ENCODE measurements at regions not wholly inside any gene's neighbourhood (a gene's known extent, or its start where the extent isn't known, plus 50 kb on each side); places are given as distances from the start of the nearest gene placed in this dataset.
A peak's percentile ranks its signal among the peaks of the same experiment; 100 is the strongest.

DNA sequence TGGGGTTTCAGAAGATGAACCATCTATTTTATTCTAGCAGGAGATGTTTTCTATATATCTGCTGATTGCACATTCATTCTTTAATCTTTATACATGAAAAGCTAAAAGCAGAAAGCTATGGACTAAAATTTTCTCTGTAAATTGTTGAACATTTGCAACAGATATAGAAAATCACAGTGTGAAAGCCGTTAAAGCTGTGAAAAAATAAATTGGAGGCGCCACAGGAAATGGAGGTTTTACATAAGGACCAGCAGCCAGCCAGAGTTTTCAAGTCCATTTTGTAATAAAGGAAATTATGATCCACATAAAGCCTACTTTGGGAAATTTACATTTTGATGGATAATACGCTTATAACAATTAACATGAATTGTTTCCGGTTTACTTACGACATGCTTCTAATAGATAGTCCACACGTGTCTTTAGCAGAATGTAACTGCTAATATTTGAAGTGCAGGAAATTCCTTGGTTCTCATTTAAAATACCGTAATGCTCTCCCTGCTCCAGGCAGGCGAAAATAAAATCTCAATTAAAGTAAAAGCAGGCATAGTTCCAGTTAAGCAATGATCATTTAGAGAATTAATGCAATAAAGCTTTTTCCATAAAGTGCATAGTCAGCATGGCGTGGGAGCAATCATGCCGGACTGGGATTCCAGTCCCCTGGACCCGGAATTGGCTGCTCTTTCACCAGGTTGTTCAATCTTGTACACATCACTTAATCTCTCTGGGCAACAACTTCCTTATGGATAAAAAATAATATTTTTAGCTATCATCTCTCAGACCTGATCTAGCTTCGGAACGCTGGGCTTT lies 445.4 kb downstream of the ZNF608 start:
- no peaks in the 10 kb centered on the region; the same call in 1 of the 2 replicates for H3K9me3 ChIP-seq (ENCODE audit: control insufficient read depth, insufficient read depth, low read length)
- no peak overlapping the region for H3K4me3 ChIP-seq (ENCODE audit: low read length)
- no peaks in the 10 kb centered on the region for H3K27me3 ChIP-seq (ENCODE audit: control insufficient read depth, insufficient read depth, low read length)
- H3K36me3 ChIP-seq (ENCODE audit: control insufficient read depth, insufficient read depth, low read length): no peaks in the 10 kb centered on the region
- no peaks in the 10 kb centered on the region for H3K4me1 ChIP-seq (ENCODE audit: control insufficient read depth, insufficient read depth, low read length)
- no peak overlapping the region for H3K27ac ChIP-seq (ENCODE audit: low read length)
- WGBS (ENCODE audit: insufficient coverage, insufficient read length): no CpG with 5 or more reads among the region's 13 CpGs
- DNase-seq (ENCODE audit: low read depth, low spot score): no peak

DNA sequence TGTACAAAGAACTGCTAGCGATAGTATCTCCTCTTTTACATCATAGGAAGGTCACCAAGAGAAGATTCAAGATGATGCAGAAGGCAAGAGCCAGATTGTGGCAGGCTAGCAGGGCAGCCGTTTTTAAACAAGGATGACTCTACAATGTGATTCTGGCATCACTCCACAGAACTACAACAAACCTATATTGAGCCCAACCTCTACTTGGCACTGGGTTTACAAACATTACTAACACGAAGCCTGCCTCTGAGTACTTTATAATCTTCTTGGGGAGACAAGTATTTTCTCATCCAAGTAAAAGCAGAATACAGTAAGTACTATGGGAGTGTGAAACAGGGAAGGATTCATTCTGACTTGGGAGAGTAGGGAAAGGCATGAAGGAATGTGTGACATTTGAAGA lies 448.6 kb downstream of the ZNF608 start:
- Histone ChIP-seq H3K27ac (ENCODE audit: low read length) (no peak overlapping the region), H3K4me3 (ENCODE audit: low read length) (no peak overlapping the region), H3K36me3 (ENCODE audit: control insufficient read depth, insufficient read depth, low read length) (no peaks in the 10 kb centered on the region), H3K9me3 (ENCODE audit: control insufficient read depth, insufficient read depth, low read length) (no peaks in the 10 kb centered on the region), H3K27me3 (ENCODE audit: control insufficient read depth, insufficient read depth, low read length) (no peaks in the 10 kb centered on the region), H3K4me1 (ENCODE audit: control insufficient read depth, insufficient read depth, low read length) (no peaks in the 10 kb centered on the region)
- WGBS (ENCODE audit: insufficient coverage, insufficient read length): no CpG with 5 or more reads among the region's 3 CpGs
- no peak for DNase-seq (ENCODE audit: low read depth, low spot score)

DNA sequence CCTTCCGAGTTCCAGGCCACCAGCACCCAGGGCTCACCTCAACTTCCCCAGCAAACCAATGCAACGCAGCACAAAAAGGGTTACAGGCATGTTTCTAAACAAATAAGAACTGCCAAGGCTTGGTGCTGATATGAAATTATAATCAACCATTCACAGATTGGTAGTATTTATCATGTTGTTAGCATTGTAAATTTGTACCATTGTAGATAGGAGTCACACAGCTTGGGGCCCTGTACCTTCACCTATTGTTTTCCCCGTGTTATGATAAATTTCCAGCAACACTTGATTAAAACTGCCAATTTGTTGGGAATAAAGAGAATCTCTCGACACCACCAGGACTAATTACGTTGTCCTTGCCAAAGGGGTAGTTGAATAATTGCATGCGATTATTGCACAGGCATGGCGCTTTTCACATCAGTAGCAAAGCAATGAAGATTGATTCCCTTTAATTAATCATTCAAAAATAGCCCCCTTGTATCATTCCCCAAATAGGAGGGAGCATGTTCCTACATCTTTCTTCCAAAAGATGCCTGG lies 454.1 kb downstream of the ZNF608 start:
- no peaks in the 10 kb centered on the region for H3K36me3 ChIP-seq (ENCODE audit: control insufficient read depth, insufficient read depth, low read length)
- no peaks in the 10 kb centered on the region for H3K4me1 ChIP-seq (ENCODE audit: control insufficient read depth, insufficient read depth, low read length)
- DNase-seq (ENCODE audit: low read depth, low spot score): no peak
- no peaks in the 10 kb centered on the region; the same call in 1 of the 2 replicates for H3K27me3 ChIP-seq (ENCODE audit: control insufficient read depth, insufficient read depth, low read length)
- no CpG with 5 or more reads among the region's 7 CpGs for WGBS (ENCODE audit: insufficient coverage, insufficient read length)
- H3K4me3 ChIP-seq (ENCODE audit: low read length): no peak overlapping the region
- no peak overlapping the region for H3K27ac ChIP-seq (ENCODE audit: low read length)
- H3K9me3 ChIP-seq (ENCODE audit: control insufficient read depth, insufficient read depth, low read length): no peaks in the 10 kb centered on the region

DNA sequence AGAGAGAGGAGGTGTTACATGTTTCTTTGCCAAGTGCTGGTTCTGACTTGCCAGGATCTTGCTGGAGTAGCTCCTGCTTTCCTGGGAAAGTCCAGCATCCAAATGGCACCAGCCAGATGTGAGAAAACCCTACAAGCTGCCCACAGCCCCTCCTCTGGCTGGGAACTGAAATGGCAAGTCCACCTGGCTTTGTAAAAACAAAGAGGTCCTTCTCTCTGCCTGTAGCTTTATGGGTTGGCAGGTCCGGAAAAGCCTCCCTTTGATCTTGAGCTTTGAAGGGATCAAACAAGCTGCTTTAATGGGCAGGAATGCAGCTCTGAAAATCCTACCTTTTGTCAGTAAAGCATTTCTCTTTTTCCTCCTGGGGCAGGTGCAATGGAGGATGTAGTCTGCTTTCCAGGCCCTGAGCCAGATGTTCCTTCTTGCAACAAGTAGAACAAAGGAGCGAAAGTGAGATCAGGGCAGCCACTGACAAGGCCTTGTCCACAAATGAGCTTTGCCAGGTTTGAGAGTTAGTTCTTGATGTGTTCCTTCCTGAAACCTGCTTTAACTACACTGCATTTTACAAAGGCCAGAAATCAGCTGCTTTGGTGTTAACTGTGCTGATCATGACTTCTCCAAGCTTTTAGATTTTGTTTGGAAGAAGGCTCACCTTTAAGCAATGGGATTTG lies 456.7 kb downstream of the ZNF608 start:
- Histone ChIP-seq H3K27me3 (ENCODE audit: control insufficient read depth, insufficient read depth, low read length) (no peaks in the 10 kb centered on the region; the same call in 1 of the 2 replicates), H3K4me1 (ENCODE audit: control insufficient read depth, insufficient read depth, low read length) (no peaks in the 10 kb centered on the region), H3K36me3 (ENCODE audit: control insufficient read depth, insufficient read depth, low read length) (no peaks in the 10 kb centered on the region), H3K27ac (ENCODE audit: low read length) (peak overlapping the region; percentile 61), H3K4me3 (ENCODE audit: low read length) (no peak overlapping the region), H3K9me3 (ENCODE audit: control insufficient read depth, insufficient read depth, low read length) (no peaks in the 10 kb centered on the region)
- WGBS (ENCODE audit: insufficient coverage, insufficient read length): no CpG with 5 or more reads among the region's 2 CpGs
- DNase-seq (ENCODE audit: low read depth, low spot score): no peak

DNA sequence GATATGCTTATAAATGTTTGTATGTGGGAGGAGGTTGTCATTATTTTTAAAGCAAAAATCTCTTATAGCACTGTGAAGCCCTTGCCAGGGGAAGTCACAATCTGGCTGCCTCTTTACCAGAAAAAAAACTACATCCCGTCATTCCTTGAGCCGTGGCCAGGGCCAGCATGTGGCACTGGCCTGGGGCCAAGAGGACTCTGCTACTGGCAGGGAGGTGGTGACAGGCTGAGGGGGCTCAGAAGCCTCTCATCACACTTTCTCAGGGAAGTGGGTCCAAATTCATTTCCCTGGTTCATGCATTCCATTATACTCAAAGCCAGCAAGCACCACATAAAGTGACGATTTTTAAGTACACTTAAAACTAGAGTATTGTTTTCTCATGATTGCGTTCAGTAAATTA lies 457.3 kb downstream of the ZNF608 start:
- Histone ChIP-seq H3K4me1 (ENCODE audit: control insufficient read depth, insufficient read depth, low read length) (no peaks in the 10 kb centered on the region), H3K36me3 (ENCODE audit: control insufficient read depth, insufficient read depth, low read length) (no peaks in the 10 kb centered on the region), H3K27me3 (ENCODE audit: control insufficient read depth, insufficient read depth, low read length) (no peaks in the 10 kb centered on the region; the same call in 1 of the 2 replicates), H3K4me3 (ENCODE audit: low read length) (no peak overlapping the region), H3K27ac (ENCODE audit: low read length) (no peak overlapping the region), H3K9me3 (ENCODE audit: control insufficient read depth, insufficient read depth, low read length) (no peaks in the 10 kb centered on the region)
- no CpG with 5 or more reads among the region's 4 CpGs for WGBS (ENCODE audit: insufficient coverage, insufficient read length)
- DNase-seq (ENCODE audit: low read depth, low spot score): no peak

DNA sequence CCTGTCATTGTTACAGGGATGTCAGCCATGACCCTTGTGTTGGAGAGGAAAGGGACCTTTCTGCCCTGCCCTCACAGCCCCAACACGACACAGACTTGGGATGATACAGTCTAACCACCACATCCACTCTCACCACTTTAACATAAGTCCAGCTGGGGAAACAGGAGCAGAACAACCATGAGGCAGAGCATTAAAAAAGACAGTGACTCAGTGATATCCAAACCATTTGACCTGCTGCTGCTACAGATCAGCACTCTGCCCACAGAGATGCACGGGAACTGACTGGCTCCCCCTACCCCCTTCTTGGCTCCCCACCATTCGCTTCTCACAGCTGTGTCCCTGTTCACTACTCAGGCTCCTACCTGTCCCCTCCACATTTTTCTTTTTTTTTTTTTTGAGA lies 458.6 kb downstream of the ZNF608 start:
- no peaks in the 10 kb centered on the region for H3K9me3 ChIP-seq (ENCODE audit: control insufficient read depth, insufficient read depth, low read length)
- H3K4me3 ChIP-seq (ENCODE audit: low read length): no peak overlapping the region
- DNase-seq (ENCODE audit: low read depth, low spot score): no peak
- H3K27ac ChIP-seq (ENCODE audit: low read length): no peak overlapping the region
- H3K36me3 ChIP-seq (ENCODE audit: control insufficient read depth, insufficient read depth, low read length): no peaks in the 10 kb centered on the region
- no peaks in the 10 kb centered on the region; the same call in 1 of the 2 replicates for H3K27me3 ChIP-seq (ENCODE audit: control insufficient read depth, insufficient read depth, low read length)
- WGBS (ENCODE audit: insufficient coverage, insufficient read length): no CpG with 5 or more reads among the region's 3 CpGs
- no peaks in the 10 kb centered on the region for H3K4me1 ChIP-seq (ENCODE audit: control insufficient read depth, insufficient read depth, low read length)

DNA sequence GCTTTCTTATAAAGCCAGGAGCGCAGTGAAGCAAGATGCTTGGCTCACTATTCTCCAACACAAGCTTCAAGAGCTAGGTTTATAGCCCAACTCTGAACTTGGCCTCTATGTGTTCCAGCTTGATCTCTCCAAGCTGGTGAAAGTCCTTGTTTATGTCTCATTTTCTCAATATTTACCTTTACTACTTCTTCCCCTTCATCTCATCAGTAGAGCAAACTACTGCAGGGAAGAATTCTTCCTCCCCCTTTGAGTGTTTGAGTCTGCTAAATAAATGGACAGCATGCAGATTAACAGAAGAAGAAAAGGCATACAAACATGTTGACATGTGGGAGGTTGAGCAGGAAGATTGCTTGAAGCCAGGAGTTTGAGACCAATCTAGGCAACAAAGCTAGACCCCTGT lies 460.7 kb downstream of the ZNF608 start:
- H3K4me3 ChIP-seq (ENCODE audit: low read length): no peak overlapping the region
- H3K36me3 ChIP-seq (ENCODE audit: control insufficient read depth, insufficient read depth, low read length): no peaks in the 10 kb centered on the region
- WGBS (ENCODE audit: insufficient coverage, insufficient read length): no CpG with 5 or more reads among the region's 1 CpG

DNA sequence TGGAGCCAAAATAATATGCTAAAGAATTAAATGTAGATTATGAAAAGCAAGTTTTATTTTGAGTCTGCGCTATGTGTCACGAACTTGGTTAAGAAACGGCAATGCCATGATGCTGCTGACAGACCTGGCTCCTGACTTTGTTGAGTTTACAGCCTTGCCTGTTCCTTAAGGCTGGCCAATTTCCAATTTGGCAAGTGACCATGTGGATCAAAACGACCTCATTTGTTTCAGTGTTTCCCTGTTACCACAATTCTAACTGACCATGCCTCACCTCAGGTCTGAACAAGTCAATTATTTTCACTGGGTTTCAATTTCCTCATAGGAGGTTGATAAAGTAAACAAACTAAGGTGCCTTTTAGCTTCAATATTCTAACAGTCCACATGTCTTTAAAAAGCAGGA lies 461.4 kb downstream of the ZNF608 start:
- WGBS (ENCODE audit: insufficient coverage, insufficient read length): 100% methylated on average over 1 of the region's 4 CpGs
- no peak for DNase-seq (ENCODE audit: low read depth, low spot score)
- no peaks in the 10 kb centered on the region for H3K9me3 ChIP-seq (ENCODE audit: control insufficient read depth, insufficient read depth, low read length)
- no peaks in the 10 kb centered on the region for H3K36me3 ChIP-seq (ENCODE audit: control insufficient read depth, insufficient read depth, low read length)
- H3K4me1 ChIP-seq (ENCODE audit: control insufficient read depth, insufficient read depth, low read length): no peaks in the 10 kb centered on the region
- H3K27ac ChIP-seq (ENCODE audit: low read length): no peak overlapping the region
- H3K4me3 ChIP-seq (ENCODE audit: low read length): no peak overlapping the region
- no peaks in the 10 kb centered on the region for H3K27me3 ChIP-seq (ENCODE audit: control insufficient read depth, insufficient read depth, low read length)

More for the DNA sequence above, 460.7 kb downstream of the ZNF608 start:
- H3K27ac ChIP-seq (ENCODE audit: low read length): no peak overlapping the region
- H3K9me3 ChIP-seq (ENCODE audit: control insufficient read depth, insufficient read depth, low read length): no peaks in the 10 kb centered on the region
- H3K27me3 ChIP-seq (ENCODE audit: control insufficient read depth, insufficient read depth, low read length): no peaks in the 10 kb centered on the region
- no peaks in the 10 kb centered on the region for H3K4me1 ChIP-seq (ENCODE audit: control insufficient read depth, insufficient read depth, low read length)
- DNase-seq (ENCODE audit: low read depth, low spot score): no peak

DNA sequence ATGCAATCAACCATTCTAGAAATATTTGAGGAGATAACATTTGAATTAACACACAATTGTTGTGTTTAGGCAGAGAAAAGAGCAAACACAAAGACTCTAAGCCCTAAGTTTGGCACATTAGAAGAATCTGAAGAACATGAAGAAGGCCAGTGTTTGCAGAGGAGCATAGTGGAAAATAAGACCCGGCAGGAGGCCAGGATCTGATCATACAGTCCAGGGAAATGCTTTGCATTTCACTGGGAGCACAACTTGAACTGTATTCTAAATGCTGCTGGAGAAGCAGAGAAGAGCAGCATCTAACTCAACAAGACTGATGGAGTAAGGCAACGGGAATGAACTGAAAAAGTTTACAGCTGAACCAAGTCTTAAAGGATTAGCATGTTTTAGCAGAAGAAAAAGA lies 463.4 kb downstream of the ZNF608 start:
- Histone ChIP-seq H3K36me3 (ENCODE audit: control insufficient read depth, insufficient read depth, low read length) (no peaks in the 10 kb centered on the region), H3K9me3 (ENCODE audit: control insufficient read depth, insufficient read depth, low read length) (no peaks in the 10 kb centered on the region), H3K4me3 (ENCODE audit: low read length) (no peak overlapping the region), H3K4me1 (ENCODE audit: control insufficient read depth, insufficient read depth, low read length) (no peaks in the 10 kb centered on the region), H3K27ac (ENCODE audit: low read length) (no peak overlapping the region), H3K27me3 (ENCODE audit: control insufficient read depth, insufficient read depth, low read length) (no peaks in the 10 kb centered on the region)
- no CpG with 5 or more reads among the region's 2 CpGs for WGBS (ENCODE audit: insufficient coverage, insufficient read length)
- DNase-seq (ENCODE audit: low read depth, low spot score): no peak

DNA sequence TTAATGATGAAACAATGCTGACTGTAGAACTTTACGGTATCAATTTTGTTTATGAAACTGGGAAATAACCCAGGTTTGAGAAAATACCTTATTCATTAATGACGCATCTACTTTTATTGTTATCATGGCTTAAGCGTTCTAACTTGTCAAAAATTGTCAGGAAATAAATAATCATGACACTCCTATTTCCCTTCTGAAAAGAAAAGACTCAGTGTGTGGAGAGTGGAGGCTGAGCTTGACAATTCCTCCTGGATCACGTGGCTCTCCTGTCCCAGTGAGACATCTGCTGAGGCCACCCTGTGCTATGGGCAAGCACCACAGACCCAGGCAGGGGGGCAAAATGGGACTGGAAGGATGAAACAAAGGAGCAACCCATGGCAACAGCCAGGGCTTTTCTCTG lies 466.4 kb downstream of the ZNF608 start:
- Histone ChIP-seq H3K27me3 (ENCODE audit: control insufficient read depth, insufficient read depth, low read length) (no peaks in the 10 kb centered on the region), H3K36me3 (ENCODE audit: control insufficient read depth, insufficient read depth, low read length) (no peaks in the 10 kb centered on the region), H3K4me1 (ENCODE audit: control insufficient read depth, insufficient read depth, low read length) (no peaks in the 10 kb centered on the region), H3K9me3 (ENCODE audit: control insufficient read depth, insufficient read depth, low read length) (no peaks in the 10 kb centered on the region), H3K4me3 (ENCODE audit: low read length) (no peak overlapping the region), H3K27ac (ENCODE audit: low read length) (no peak overlapping the region)
- no CpG with 5 or more reads among the region's 4 CpGs for WGBS (ENCODE audit: insufficient coverage, insufficient read length)
- DNase-seq (ENCODE audit: low read depth, low spot score): no peak

Measured in iPS DF 6.9 (cell line).